ENCODE measurements at regions not wholly inside any gene's neighbourhood (a gene's known extent, or its start where the extent isn't known, plus 50 kb on each side); places are given as distances from the start of the nearest gene placed in this dataset.

GRCh38 chr11:92527467-92527866 is 302.8 kb downstream of the FAT3 start:
- TF ChIP-seq, protein P1, sequence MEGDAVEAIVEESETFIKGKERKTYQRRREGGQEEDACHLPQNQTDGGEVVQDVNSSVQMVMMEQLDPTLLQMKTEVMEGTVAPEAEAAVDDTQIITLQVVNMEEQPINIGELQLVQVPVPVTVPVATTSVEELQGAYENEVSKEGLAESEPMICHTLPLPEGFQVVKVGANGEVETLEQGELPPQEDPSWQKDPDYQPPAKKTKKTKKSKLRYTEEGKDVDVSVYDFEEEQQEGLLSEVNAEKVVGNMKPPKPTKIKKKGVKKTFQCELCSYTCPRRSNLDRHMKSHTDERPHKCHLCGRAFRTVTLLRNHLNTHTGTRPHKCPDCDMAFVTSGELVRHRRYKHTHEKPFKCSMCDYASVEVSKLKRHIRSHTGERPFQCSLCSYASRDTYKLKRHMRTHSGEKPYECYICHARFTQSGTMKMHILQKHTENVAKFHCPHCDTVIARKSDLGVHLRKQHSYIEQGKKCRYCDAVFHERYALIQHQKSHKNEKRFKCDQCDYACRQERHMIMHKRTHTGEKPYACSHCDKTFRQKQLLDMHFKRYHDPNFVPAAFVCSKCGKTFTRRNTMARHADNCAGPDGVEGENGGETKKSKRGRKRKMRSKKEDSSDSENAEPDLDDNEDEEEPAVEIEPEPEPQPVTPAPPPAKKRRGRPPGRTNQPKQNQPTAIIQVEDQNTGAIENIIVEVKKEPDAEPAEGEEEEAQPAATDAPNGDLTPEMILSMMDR (IDR thresholded peaks at IDR 0.05) = no peak
- TF ChIP-seq EZH2 (IDR thresholded peaks at IDR 0.05) = no peak
- TF ChIP-seq EZH2phosphoT487 (IDR thresholded peaks at IDR 0.05) = no peak
